GM23338 (cell line): ENCODE measurements at regions not wholly inside any gene's neighbourhood (a gene's known extent, or its start where the extent isn't known, plus 50 kb on each side); places are given as distances from the start of the nearest gene placed in this dataset.

ENCODE experiments used
- ATAC-seq: fragments of 200-7000 bp; cut with Tn5 transposase; 3 replicates; pipeline ENCODE4 v1.9.1; 2020
- DNase-seq: peaks from one replicate; pipeline ENCODE4 v3.0.0-alpha.2; 2015; ENCODE audit warnings: low spot score
- H2AFZ ChIP-seq: fragments of 200-600 bp; sonication (generic); 2 replicates; pipeline ENCODE4 v1.8.0; 2016; ENCODE audit warnings: antibody characterized with exemption, mild to moderate bottlenecking, moderate library complexity
- H3F3A ChIP-seq: fragments of 200-600 bp; sonication (generic); replicated peaks from 2 replicates; pipeline ENCODE4 v1.8.0; 2017; ENCODE audit warnings: antibody characterized with exemption, mixed run types, low read depth
- H3K27ac ChIP-seq: fragments of 200-600 bp; sonication (generic); 2 replicates; pipeline ENCODE4 v1.6.1; 2016; ENCODE audit warnings: low read depth
- H3K27me3 ChIP-seq: fragments of 200-600 bp; sonication (generic); 2 replicates; pipeline ENCODE4 v1.8.0; 2016; ENCODE audit warnings: mild to moderate bottlenecking, mixed run types, moderate library complexity; ENCODE audit not compliant: insufficient read depth
- H3K36me3 ChIP-seq: fragments of 200-600 bp; sonication (generic); 2 replicates; pipeline ENCODE4 v1.8.0; 2016; ENCODE audit warnings: mild to moderate bottlenecking; ENCODE audit not compliant: insufficient read depth
- H3K4me1 ChIP-seq: fragments of 200-600 bp; sonication (generic); 2 replicates; pipeline ENCODE4 v1.8.0; 2016; ENCODE audit warnings: mild to moderate bottlenecking, moderate library complexity; ENCODE audit not compliant: insufficient read depth
- H3K4me2 ChIP-seq: fragments of 200-600 bp; sonication (generic); 2 replicates; pipeline ENCODE4 v1.7.1; 2017; ENCODE audit warnings: mixed run types
- H3K4me3 ChIP-seq: fragments of 200-600 bp; sonication (generic); 2 replicates; pipeline ENCODE4 v1.6.1; 2016; ENCODE audit warnings: mixed run types
- H3K79me2 ChIP-seq: fragments of 200-600 bp; sonication (generic); replicated peaks from 2 replicates; pipeline ENCODE4 v1.8.0; 2017; ENCODE audit warnings: mild to moderate bottlenecking; ENCODE audit not compliant: insufficient read depth
- H3K9me2 ChIP-seq: fragments of 200-600 bp; sonication (generic); 2 replicates; pipeline ENCODE4 v1.8.0; 2017; ENCODE audit not compliant: insufficient read depth
- H4K20me1 ChIP-seq: fragments of 200-600 bp; sonication (generic); replicated peaks from 2 replicates; pipeline ENCODE4 v1.8.0; 2017; ENCODE audit warnings: mild to moderate bottlenecking; ENCODE audit not compliant: insufficient read depth
- H3K27ac Mint-ChIP-seq: 2 replicates; pipeline ENCODE4 v1.8.0; 2020; ENCODE audit warnings: inconsistent platforms, mild to moderate bottlenecking, moderate library complexity, mixed read lengths
- H3K27me3 Mint-ChIP-seq: 3 replicates; pipeline ENCODE4 v1.8.0; 2022; ENCODE audit warnings: low read depth, mild to moderate bottlenecking, moderate library complexity, mixed read lengths, inconsistent platforms; ENCODE audit not compliant: insufficient read depth, poor library complexity
- H3K36me3 Mint-ChIP-seq: 3 replicates; pipeline ENCODE4 v1.8.0; 2021; ENCODE audit warnings: low read depth, mild to moderate bottlenecking, inconsistent platforms, moderate library complexity, mixed read lengths
- H3K4me1 Mint-ChIP-seq: 3 replicates; pipeline ENCODE4 v1.8.0; 2020; ENCODE audit warnings: mild to moderate bottlenecking, inconsistent platforms, mixed read lengths
- H3K4me3 Mint-ChIP-seq: 3 replicates; pipeline ENCODE4 v1.8.0; 2021; ENCODE audit warnings: moderate library complexity, mild to moderate bottlenecking, inconsistent platforms, mixed read lengths
- H3K9me3 Mint-ChIP-seq: 3 replicates; pipeline ENCODE4 v1.8.0; 2020; ENCODE audit warnings: moderate library complexity, mild to moderate bottlenecking, inconsistent platforms, mixed read lengths
- CREB1 ChIP-seq: fragments of 250-450 bp; sonication (Bioruptor Pico); IDR thresholded peaks from 2 replicates; pipeline ENCODE4 v1.5.0; 2020; ENCODE audit warnings: low read depth, mild to moderate bottlenecking, moderate library complexity
- EZH2 ChIP-seq: fragments of 200-600 bp; sonication (generic); IDR thresholded peaks from one replicate; pipeline ENCODE4 v1.8.0; 2017; ENCODE audit warnings: antibody characterized with exemption, mild to moderate bottlenecking, low read depth; ENCODE audit not compliant: unreplicated experiment
- EZH2phosphoT487 ChIP-seq: fragments of 200-600 bp; sonication (generic); IDR thresholded peaks from one replicate; pipeline ENCODE4 v1.8.1; 2018; ENCODE audit warnings: antibody characterized with exemption; ENCODE audit not compliant: unreplicated experiment
- JUNB ChIP-seq: IDR thresholded peaks from one replicate; pipeline ENCODE4 v1.6.1; 2016; ENCODE audit warnings: antibody characterized with exemption; ENCODE audit not compliant: unreplicated experiment
- NANOG ChIP-seq: IDR thresholded peaks from 2 replicates; pipeline ENCODE4 v1.6.1; 2016; ENCODE audit warnings: antibody characterized with exemption, borderline replicate concordance
- POLR2AphosphoS5 ChIP-seq: IDR thresholded peaks from 2 replicates; pipeline ENCODE4 v1.6.1; 2016; ENCODE audit warnings: antibody characterized with exemption, low read depth
- STAT1 ChIP-seq: IDR thresholded peaks from one replicate; pipeline ENCODE4 v1.6.1; 2016; ENCODE audit warnings: antibody characterized with exemption; ENCODE audit not compliant: unreplicated experiment
- ZNF114 ChIP-seq: fragments of 250-450 bp; sonication (Bioruptor Pico); IDR thresholded peaks from 2 replicates; pipeline ENCODE4 v1.5.0; 2020; ENCODE audit warnings: mild to moderate bottlenecking, moderate library complexity
- ZNF331 ChIP-seq: fragments of 250-450 bp; sonication (Bioruptor Pico); IDR thresholded peaks from 2 replicates; pipeline ENCODE4 v1.5.0; 2020; ENCODE audit warnings: low read depth, mild to moderate bottlenecking, moderate library complexity
- TF ChIP-seq, protein P1 (sequence below), 2 experiments: fragments of 200-600 bp in 1 of 2; sonication (generic) in 1 of 2; conservative IDR thresholded peaks; 2 replicates each; pipeline versions ENCODE4 v1.5.1 to v1.6.1; 2016 to 2017; ENCODE audit warnings: antibody characterized with exemption in 2 of 2, low read depth in 2 of 2, mild to moderate bottlenecking in 2 of 2, moderate library complexity in 1 of 2
- TF ChIP-seq, protein P2 (sequence below): fragments of 250-450 bp; sonication (Bioruptor Pico); IDR thresholded peaks from 2 replicates; pipeline ENCODE4 v1.5.0; 2020; ENCODE audit warnings: mild to moderate bottlenecking, moderate library complexity
- TF ChIP-seq, protein P3 (sequence below): IDR thresholded peaks from 2 replicates; pipeline ENCODE4 v1.6.1; 2016; ENCODE audit warnings: antibody characterized with exemption
- TF ChIP-seq, protein P4 (sequence below): IDR thresholded peaks from one replicate; pipeline ENCODE4 v1.6.1; 2018; ENCODE audit warnings: antibody characterized with exemption; ENCODE audit not compliant: unreplicated experiment

- H3K4me1 Mint-ChIP-seq, result peaks cover 18% of the 10 kb centered on the region
- Histone ChIP-seq H3K4me3 (no peak overlapping the region), H3K79me2 (no peaks in the 10 kb centered on the region), H3K27me3 (no peaks in the 10 kb centered on the region), H3K27ac (peak overlapping the region; percentile 27; the same call in 1 of the 2 replicates), H3K4me1 (no peaks in the 10 kb centered on the region; the same call in 1 of the 2 replicates), H3K4me2 (no peak overlapping the region), H3K36me3 (no peaks in the 10 kb centered on the region), H3F3A (no peaks in the 10 kb centered on the region), H2AFZ (no peak overlapping the region), H3K9me2 (no peaks in the 10 kb centered on the region), H4K20me1 (no peaks in the 10 kb centered on the region)
- DNase-seq, result peak; percentile 31
- H3K27me3 Mint-ChIP-seq, result peaks cover 2% of the 10 kb centered on the region
- H3K36me3 Mint-ChIP-seq, result no peaks in the 10 kb centered on the region
- H3K27ac Mint-ChIP-seq, result peak overlapping the region; percentile 42; the same call in 1 of the 2 replicates
- no peak overlapping the region for H3K4me3 Mint-ChIP-seq
- TF ChIP-seq ZNF331 (CRISPR knock-in tag), result no peak
- no peak for TF ChIP-seq EZH2phosphoT487
- TF ChIP-seq EZH2, result no peak
- no peak for TF ChIP-seq POLR2AphosphoS5
- TF ChIP-seq, protein P1, sequence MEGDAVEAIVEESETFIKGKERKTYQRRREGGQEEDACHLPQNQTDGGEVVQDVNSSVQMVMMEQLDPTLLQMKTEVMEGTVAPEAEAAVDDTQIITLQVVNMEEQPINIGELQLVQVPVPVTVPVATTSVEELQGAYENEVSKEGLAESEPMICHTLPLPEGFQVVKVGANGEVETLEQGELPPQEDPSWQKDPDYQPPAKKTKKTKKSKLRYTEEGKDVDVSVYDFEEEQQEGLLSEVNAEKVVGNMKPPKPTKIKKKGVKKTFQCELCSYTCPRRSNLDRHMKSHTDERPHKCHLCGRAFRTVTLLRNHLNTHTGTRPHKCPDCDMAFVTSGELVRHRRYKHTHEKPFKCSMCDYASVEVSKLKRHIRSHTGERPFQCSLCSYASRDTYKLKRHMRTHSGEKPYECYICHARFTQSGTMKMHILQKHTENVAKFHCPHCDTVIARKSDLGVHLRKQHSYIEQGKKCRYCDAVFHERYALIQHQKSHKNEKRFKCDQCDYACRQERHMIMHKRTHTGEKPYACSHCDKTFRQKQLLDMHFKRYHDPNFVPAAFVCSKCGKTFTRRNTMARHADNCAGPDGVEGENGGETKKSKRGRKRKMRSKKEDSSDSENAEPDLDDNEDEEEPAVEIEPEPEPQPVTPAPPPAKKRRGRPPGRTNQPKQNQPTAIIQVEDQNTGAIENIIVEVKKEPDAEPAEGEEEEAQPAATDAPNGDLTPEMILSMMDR (conservative IDR thresholded peaks at IDR 0.05; ENCODE audit: low read depth in 2 of 2), result no peak
- no peak for TF ChIP-seq STAT1
- TF ChIP-seq, protein P2, sequence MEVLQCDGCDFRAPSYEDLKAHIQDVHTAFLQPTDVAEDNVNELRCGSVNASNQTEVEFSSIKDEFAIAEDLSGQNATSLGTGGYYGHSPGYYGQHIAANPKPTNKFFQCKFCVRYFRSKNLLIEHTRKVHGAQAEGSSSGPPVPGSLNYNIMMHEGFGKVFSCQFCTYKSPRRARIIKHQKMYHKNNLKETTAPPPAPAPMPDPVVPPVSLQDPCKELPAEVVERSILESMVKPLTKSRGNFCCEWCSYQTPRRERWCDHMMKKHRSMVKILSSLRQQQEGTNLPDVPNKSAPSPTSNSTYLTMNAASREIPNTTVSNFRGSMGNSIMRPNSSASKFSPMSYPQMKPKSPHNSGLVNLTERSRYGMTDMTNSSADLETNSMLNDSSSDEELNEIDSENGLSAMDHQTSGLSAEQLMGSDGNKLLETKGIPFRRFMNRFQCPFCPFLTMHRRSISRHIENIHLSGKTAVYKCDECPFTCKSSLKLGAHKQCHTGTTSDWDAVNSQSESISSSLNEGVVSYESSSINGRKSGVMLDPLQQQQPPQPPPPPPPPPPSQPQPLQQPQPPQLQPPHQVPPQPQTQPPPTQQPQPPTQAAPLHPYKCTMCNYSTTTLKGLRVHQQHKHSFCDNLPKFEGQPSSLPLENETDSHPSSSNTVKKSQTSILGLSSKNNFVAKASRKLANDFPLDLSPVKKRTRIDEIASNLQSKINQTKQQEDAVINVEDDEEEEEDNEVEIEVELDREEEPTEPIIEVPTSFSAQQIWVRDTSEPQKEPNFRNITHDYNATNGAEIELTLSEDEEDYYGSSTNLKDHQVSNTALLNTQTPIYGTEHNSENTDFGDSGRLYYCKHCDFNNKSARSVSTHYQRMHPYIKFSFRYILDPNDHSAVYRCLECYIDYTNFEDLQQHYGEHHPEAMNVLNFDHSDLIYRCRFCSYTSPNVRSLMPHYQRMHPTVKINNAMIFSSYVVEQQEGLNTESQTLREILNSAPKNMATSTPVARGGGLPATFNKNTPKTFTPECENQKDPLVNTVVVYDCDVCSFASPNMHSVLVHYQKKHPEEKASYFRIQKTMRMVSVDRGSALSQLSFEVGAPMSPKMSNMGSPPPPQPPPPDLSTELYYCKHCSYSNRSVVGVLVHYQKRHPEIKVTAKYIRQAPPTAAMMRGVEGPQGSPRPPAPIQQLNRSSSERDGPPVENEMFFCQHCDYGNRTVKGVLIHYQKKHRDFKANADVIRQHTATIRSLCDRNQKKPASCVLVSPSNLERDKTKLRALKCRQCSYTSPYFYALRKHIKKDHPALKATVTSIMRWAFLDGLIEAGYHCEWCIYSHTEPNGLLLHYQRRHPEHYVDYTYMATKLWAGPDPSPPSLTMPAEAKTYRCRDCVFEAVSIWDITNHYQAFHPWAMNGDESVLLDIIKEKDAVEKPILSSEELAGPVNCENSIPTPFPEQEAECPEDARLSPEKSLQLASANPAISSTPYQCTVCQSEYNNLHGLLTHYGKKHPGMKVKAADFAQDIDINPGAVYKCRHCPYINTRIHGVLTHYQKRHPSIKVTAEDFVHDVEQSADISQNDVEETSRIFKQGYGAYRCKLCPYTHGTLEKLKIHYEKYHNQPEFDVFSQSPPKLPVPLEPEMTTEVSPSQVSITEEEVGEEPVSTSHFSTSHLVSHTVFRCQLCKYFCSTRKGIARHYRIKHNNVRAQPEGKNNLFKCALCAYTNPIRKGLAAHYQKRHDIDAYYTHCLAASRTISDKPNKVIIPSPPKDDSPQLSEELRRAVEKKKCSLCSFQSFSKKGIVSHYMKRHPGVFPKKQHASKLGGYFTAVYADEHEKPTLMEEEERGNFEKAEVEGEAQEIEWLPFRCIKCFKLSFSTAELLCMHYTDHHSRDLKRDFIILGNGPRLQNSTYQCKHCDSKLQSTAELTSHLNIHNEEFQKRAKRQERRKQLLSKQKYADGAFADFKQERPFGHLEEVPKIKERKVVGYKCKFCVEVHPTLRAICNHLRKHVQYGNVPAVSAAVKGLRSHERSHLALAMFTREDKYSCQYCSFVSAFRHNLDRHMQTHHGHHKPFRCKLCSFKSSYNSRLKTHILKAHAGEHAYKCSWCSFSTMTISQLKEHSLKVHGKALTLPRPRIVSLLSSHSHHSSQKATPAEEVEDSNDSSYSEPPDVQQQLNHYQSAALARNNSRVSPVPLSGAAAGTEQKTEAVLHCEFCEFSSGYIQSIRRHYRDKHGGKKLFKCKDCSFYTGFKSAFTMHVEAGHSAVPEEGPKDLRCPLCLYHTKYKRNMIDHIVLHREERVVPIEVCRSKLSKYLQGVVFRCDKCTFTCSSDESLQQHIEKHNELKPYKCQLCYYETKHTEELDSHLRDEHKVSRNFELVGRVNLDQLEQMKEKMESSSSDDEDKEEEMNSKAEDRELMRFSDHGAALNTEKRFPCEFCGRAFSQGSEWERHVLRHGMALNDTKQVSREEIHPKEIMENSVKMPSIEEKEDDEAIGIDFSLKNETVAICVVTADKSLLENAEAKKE (CRISPR knock-in tag), result no peak
- no peak for TF ChIP-seq JUNB
- TF ChIP-seq NANOG, result no peak
- TF ChIP-seq, protein P3, sequence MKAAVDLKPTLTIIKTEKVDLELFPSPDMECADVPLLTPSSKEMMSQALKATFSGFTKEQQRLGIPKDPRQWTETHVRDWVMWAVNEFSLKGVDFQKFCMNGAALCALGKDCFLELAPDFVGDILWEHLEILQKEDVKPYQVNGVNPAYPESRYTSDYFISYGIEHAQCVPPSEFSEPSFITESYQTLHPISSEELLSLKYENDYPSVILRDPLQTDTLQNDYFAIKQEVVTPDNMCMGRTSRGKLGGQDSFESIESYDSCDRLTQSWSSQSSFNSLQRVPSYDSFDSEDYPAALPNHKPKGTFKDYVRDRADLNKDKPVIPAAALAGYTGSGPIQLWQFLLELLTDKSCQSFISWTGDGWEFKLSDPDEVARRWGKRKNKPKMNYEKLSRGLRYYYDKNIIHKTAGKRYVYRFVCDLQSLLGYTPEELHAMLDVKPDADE, result no peak
- TF ChIP-seq ZNF114 (CRISPR knock-in tag), result no peak
- TF ChIP-seq CREB1 (CRISPR knock-in tag), result no peak
- TF ChIP-seq, protein P4, sequence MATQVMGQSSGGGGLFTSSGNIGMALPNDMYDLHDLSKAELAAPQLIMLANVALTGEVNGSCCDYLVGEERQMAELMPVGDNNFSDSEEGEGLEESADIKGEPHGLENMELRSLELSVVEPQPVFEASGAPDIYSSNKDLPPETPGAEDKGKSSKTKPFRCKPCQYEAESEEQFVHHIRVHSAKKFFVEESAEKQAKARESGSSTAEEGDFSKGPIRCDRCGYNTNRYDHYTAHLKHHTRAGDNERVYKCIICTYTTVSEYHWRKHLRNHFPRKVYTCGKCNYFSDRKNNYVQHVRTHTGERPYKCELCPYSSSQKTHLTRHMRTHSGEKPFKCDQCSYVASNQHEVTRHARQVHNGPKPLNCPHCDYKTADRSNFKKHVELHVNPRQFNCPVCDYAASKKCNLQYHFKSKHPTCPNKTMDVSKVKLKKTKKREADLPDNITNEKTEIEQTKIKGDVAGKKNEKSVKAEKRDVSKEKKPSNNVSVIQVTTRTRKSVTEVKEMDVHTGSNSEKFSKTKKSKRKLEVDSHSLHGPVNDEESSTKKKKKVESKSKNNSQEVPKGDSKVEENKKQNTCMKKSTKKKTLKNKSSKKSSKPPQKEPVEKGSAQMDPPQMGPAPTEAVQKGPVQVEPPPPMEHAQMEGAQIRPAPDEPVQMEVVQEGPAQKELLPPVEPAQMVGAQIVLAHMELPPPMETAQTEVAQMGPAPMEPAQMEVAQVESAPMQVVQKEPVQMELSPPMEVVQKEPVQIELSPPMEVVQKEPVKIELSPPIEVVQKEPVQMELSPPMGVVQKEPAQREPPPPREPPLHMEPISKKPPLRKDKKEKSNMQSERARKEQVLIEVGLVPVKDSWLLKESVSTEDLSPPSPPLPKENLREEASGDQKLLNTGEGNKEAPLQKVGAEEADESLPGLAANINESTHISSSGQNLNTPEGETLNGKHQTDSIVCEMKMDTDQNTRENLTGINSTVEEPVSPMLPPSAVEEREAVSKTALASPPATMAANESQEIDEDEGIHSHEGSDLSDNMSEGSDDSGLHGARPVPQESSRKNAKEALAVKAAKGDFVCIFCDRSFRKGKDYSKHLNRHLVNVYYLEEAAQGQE, result no peak
- H3K9me3 Mint-ChIP-seq, result no peaks in the 10 kb centered on the region
- ATAC-seq, result peak; percentile 70
Observed at GRCh38 chr4:112881842-112882241, 167.6 kb upstream of the ANK2 start.
